PC-9 (cell line): ENCODE measurements at regions not wholly inside any gene's neighbourhood (a gene's known extent, or its start where the extent isn't known, plus 50 kb on each side); places are given as distances from the start of the nearest gene placed in this dataset.

Experiments used
- BruUV-seq: library from RNA; stranded (reverse); fragments of 400-500 nt; replicated peaks from 2 replicates; lab custom pipeline; 2021; lab: Mats Ljungman, UMichigan
- CTCF ChIA-PET: fragments of 300-600 bp; sonication (Branson Sonifier 250); formaldehyde crosslinking; loops from one replicate; lab custom pipeline; 2022; ENCODE audit warnings: antibody characterized with exemption; lab: Charles Lee
- POLR2A ChIA-PET: fragments of 300-600 bp; sonication (Branson Sonifier 250); formaldehyde crosslinking; loops from one replicate; lab custom pipeline; 2022; ENCODE audit warnings: antibody characterized with exemption; ENCODE audit not compliant: unreplicated experiment; lab: Charles Lee
- DNase-seq, 2 experiments: peaks; one replicate each; pipeline versions ENCODE4 v3.0.0 to v3.0.0-alpha.2; 2015 to 2022; ENCODE audit warnings: mixed read lengths in 1 of 2
- H2AFZ ChIP-seq: fragments of 200-600 bp; sonication (generic); 2 replicates; pipeline ENCODE4 v1.8.1; 2017; ENCODE audit warnings: antibody characterized with exemption
- H3F3A ChIP-seq: fragments of 200-600 bp; sonication (generic); 2 replicates; pipeline ENCODE4 v1.8.1; 2017; ENCODE audit warnings: antibody characterized with exemption, mild to moderate bottlenecking, low read depth; ENCODE audit not compliant: insufficient read depth
- H3K27ac ChIP-seq: fragments of 200-600 bp; sonication (generic); 2 replicates; pipeline ENCODE4 v1.6.1; 2016; ENCODE audit warnings: mixed run types
- H3K27me3 ChIP-seq: fragments of 200-600 bp; sonication (generic); 2 replicates; pipeline ENCODE4 v1.6.1; 2016; ENCODE audit warnings: low read depth, mixed run types; ENCODE audit not compliant: insufficient read depth
- H3K36me3 ChIP-seq: fragments of 200-600 bp; sonication (generic); 2 replicates; pipeline ENCODE4 v1.6.1; 2016; ENCODE audit warnings: low read depth, mixed run types
- H3K4me1 ChIP-seq: fragments of 200-600 bp; sonication (generic); replicated peaks from 2 replicates; pipeline ENCODE4 v1.6.1; 2016; ENCODE audit warnings: mixed run types; ENCODE audit not compliant: insufficient read depth
- H3K4me2 ChIP-seq: fragments of 200-600 bp; sonication (generic); 2 replicates; pipeline ENCODE4 v1.6.1; 2017; ENCODE audit warnings: mixed run types
- H3K4me3 ChIP-seq: fragments of 200-600 bp; sonication (generic); 2 replicates; pipeline ENCODE4 v1.6.1; 2016; ENCODE audit warnings: mixed run types
- H3K79me2 ChIP-seq: fragments of 200-600 bp; sonication (generic); 2 replicates; pipeline ENCODE4 v1.6.1; 2017; ENCODE audit warnings: low read depth, mixed run types
- H3K9me2 ChIP-seq: fragments of 200-600 bp; sonication (generic); 2 replicates; pipeline ENCODE4 v1.8.1; 2017; ENCODE audit warnings: mild to moderate bottlenecking; ENCODE audit not compliant: insufficient read depth
- H3K9me3 ChIP-seq: fragments of 200-600 bp; sonication (generic); 2 replicates; pipeline ENCODE4 v1.8.1; 2016; ENCODE audit warnings: low read depth; ENCODE audit not compliant: insufficient read depth
- H4K20me1 ChIP-seq: fragments of 200-600 bp; sonication (generic); 2 replicates; pipeline ENCODE4 v1.8.1; 2017; ENCODE audit not compliant: insufficient read depth
- EZH2 ChIP-seq: fragments of 200-600 bp; sonication (generic); IDR thresholded peaks from 2 replicates; pipeline ENCODE4 v1.8.0; 2017; ENCODE audit warnings: antibody characterized with exemption, low read depth
- intact Hi-C: fragments of 100-400 bp; cut with micrococcal nuclease; formaldehyde crosslinking; loops from one replicate; pipeline ENCODE4 v1.10.0; 2022; ENCODE audit not compliant: unreplicated experiment
- TF ChIP-seq, protein P1 (sequence below): fragments of 200-600 bp; sonication (generic); conservative IDR thresholded peaks from 2 replicates; pipeline ENCODE4 v1.6.1; 2017; ENCODE audit warnings: mixed run types, antibody characterized with exemption, mild to moderate bottlenecking, moderate library complexity

DNA sequence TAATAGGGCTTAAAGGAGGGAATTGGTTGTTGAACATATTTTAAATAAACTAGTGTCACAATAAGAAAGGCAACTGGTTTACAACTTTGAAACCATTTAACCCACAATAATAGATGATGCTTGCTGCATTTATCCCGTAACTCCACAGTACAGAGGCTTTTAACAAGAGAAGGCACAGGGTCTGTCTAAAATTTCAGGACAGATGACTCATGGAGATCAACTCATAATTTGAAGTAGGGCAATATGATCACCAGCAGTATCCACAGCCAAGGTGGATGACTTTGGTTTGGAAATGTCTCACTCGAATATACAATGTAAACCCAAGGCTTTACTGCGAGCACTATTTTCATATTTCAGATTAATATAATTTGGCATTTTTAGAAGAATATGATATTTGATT is 340.2 kb downstream of the LRIG3 start:
- ChIA-PET POLR2A (no interaction called here), CTCF (no interaction called here)
- Histone ChIP-seq H2AFZ (no peak overlapping the region), H3K9me2 (no peaks in the 10 kb centered on the region), H3K79me2 (no peaks in the 10 kb centered on the region), H3K4me2 (no peak overlapping the region), H3K36me3 (no peaks in the 10 kb centered on the region), H4K20me1 (no peaks in the 10 kb centered on the region), H3F3A (no peaks in the 10 kb centered on the region), H3K4me3 (no peak overlapping the region), H3K9me3 (no peaks in the 10 kb centered on the region), H3K27ac (no peak overlapping the region), H3K27me3 (no peaks in the 10 kb centered on the region), H3K4me1 (no peaks in the 10 kb centered on the region)
- DNase-seq = no peak
- TF ChIP-seq EZH2 = no peak
- TF ChIP-seq, protein P1, sequence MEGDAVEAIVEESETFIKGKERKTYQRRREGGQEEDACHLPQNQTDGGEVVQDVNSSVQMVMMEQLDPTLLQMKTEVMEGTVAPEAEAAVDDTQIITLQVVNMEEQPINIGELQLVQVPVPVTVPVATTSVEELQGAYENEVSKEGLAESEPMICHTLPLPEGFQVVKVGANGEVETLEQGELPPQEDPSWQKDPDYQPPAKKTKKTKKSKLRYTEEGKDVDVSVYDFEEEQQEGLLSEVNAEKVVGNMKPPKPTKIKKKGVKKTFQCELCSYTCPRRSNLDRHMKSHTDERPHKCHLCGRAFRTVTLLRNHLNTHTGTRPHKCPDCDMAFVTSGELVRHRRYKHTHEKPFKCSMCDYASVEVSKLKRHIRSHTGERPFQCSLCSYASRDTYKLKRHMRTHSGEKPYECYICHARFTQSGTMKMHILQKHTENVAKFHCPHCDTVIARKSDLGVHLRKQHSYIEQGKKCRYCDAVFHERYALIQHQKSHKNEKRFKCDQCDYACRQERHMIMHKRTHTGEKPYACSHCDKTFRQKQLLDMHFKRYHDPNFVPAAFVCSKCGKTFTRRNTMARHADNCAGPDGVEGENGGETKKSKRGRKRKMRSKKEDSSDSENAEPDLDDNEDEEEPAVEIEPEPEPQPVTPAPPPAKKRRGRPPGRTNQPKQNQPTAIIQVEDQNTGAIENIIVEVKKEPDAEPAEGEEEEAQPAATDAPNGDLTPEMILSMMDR = no peak
- BruUV-seq = no TSS peak
- intact Hi-C loops = no loop called here

DNA sequence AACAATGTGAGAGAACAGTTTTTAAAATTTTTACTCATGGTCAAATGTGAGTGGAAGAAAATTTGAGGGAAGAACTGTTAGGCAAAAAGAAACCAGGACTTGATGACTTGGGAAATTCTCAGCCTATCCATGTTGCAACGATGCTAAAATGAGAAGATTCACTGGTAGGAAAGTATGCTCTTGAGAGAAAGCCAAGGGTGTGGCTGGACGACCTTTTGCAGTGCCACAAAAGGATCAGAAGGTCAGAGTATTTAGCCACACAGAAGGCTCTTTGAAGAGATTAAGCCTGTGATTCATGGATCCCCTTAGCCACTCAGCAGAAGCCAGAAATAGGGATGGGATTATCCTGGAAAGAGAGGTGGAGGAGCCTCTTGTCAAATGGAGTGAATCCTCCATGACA is 336.8 kb downstream of the LRIG3 start:
- DNase-seq = no peak
- H3K36me3 ChIP-seq = no peaks in the 10 kb centered on the region
- H3K9me2 ChIP-seq = no peaks in the 10 kb centered on the region
- no peaks in the 10 kb centered on the region for H3K4me1 ChIP-seq
- H3K4me2 ChIP-seq = no peak overlapping the region
- H3K4me3 ChIP-seq = no peak overlapping the region
- ChIA-PET POLR2A (no interaction called here), CTCF (no interaction called here)
- no peak overlapping the region for H3K27ac ChIP-seq
- no peaks in the 10 kb centered on the region for H3F3A ChIP-seq
- no peaks in the 10 kb centered on the region for H4K20me1 ChIP-seq
- no peak overlapping the region for H2AFZ ChIP-seq
- no TSS peak for BruUV-seq
- intact Hi-C loops = no loop called here
- no peaks in the 10 kb centered on the region for H3K9me3 ChIP-seq
- TF ChIP-seq, protein P1 = no peak
- TF ChIP-seq EZH2 = no peak
- H3K79me2 ChIP-seq = no peaks in the 10 kb centered on the region
- no peaks in the 10 kb centered on the region for H3K27me3 ChIP-seq

DNA sequence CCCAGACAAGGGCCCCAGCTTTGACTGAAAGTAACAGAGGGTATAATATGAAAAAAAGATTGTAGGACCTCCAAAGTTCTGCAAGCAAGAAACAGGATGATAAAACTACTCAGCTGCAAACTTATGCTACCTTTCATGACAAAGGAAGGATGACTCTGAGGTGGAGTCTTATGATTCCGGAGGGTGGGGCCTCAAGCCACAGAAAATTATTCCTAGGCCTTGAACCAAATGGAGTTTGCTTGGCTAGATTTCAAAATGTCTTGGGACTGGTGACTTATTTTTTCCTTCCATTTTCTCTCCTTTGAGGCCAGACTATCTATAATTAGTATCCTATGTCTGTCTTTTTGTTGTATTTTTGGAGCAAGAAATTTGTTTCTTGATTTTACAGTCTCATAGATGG is 336.4 kb downstream of the LRIG3 start:
- Histone ChIP-seq H3F3A (no peaks in the 10 kb centered on the region), H3K9me2 (no peaks in the 10 kb centered on the region), H3K4me2 (no peak overlapping the region), H3K9me3 (no peaks in the 10 kb centered on the region), H2AFZ (no peak overlapping the region), H3K4me3 (no peak overlapping the region), H4K20me1 (no peaks in the 10 kb centered on the region), H3K36me3 (no peaks in the 10 kb centered on the region), H3K4me1 (no peaks in the 10 kb centered on the region), H3K27me3 (no peaks in the 10 kb centered on the region), H3K27ac (no peak overlapping the region), H3K79me2 (no peaks in the 10 kb centered on the region)
- no TSS peak for BruUV-seq
- DNase-seq = no peak
- POLR2A ChIA-PET = no interaction called here
- CTCF ChIA-PET = no interaction called here
- no peak for TF ChIP-seq EZH2
- TF ChIP-seq, protein P1 = no peak
- intact Hi-C loops = no loop called here
